GM12865 (cell line): ENCODE measurements at regions not wholly inside any gene's neighbourhood (a gene's known extent, or its start where the extent isn't known, plus 50 kb on each side); places are given as distances from the start of the nearest gene placed in this dataset.

ENCODE experiments used
- DNase-seq: peaks from one replicate; pipeline ENCODE4 v3.0.0; 2010; ENCODE audit warnings: low read depth
- H3K4me3 ChIP-seq: 2 replicates; pipeline ENCODE4 v1.5.1; 2011; ENCODE audit warnings: mild to moderate bottlenecking, low read depth, low read length, control low read depth
- TF ChIP-seq, protein P1 (sequence below): IDR thresholded peaks from 2 replicates; pipeline ENCODE4 v1.5.1; 2011; ENCODE audit warnings: low read length, control low read depth, low read depth, inconsistent platforms; ENCODE audit not compliant: insufficient read depth; ENCODE audit errors: missing control alignments

- DNase-seq = no peak
- no peak overlapping the region for H3K4me3 ChIP-seq
- TF ChIP-seq, protein P1, sequence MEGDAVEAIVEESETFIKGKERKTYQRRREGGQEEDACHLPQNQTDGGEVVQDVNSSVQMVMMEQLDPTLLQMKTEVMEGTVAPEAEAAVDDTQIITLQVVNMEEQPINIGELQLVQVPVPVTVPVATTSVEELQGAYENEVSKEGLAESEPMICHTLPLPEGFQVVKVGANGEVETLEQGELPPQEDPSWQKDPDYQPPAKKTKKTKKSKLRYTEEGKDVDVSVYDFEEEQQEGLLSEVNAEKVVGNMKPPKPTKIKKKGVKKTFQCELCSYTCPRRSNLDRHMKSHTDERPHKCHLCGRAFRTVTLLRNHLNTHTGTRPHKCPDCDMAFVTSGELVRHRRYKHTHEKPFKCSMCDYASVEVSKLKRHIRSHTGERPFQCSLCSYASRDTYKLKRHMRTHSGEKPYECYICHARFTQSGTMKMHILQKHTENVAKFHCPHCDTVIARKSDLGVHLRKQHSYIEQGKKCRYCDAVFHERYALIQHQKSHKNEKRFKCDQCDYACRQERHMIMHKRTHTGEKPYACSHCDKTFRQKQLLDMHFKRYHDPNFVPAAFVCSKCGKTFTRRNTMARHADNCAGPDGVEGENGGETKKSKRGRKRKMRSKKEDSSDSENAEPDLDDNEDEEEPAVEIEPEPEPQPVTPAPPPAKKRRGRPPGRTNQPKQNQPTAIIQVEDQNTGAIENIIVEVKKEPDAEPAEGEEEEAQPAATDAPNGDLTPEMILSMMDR = no peak
Observed at GRCh38 chr4:148589182-148589581, 147.0 kb upstream of the NR3C2 start.

DNA sequence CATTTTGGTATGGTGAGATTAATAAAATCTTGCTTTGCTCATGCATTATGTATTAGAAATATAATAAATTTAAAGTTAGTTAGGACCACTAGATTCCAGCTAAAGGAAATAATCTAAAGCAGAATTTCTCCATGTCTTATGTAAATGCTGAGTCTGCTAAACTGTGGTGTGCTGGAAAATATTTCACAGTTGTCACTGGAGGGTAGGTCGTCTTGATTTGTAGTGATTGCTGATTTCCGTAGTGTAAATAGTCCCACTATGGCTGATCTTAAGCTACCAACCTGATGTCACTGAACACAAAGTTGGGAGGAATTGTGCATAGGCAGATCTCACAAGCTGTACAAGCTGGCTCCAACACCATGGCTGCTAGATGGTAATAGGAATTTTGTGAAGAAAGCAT is 133.4 kb upstream of the NR3C2 start:
- TF ChIP-seq, protein P1 = no peak
- no peak for DNase-seq
- no peak overlapping the region for H3K4me3 ChIP-seq

DNA sequence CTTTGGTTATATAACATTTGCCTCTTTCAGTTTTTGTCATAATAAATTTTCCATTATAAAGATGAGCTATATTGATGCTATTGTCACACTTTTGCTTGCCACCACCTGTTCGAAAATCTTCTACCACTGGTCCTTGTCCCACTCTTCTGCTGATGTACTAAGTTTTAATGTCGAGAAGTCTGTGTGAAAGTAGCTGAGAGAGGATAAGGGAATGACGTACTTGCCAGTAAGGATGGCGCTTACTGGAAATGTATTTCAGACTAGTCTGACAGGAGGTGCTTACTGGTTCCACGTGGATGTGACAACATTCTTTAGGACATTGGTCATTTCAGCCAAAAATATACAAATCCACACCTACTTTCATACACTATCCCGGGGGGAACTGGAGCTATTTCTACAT is 132.7 kb upstream of the NR3C2 start:
- TF ChIP-seq, protein P1 = no peak
- no peak for DNase-seq
- no peak overlapping the region for H3K4me3 ChIP-seq

- TF ChIP-seq, protein P1 = no peak
- no peak overlapping the region for H3K4me3 ChIP-seq
- DNase-seq = no peak
Observed at GRCh38 chr4:148574502-148574901, 132.3 kb upstream of the NR3C2 start.

DNA sequence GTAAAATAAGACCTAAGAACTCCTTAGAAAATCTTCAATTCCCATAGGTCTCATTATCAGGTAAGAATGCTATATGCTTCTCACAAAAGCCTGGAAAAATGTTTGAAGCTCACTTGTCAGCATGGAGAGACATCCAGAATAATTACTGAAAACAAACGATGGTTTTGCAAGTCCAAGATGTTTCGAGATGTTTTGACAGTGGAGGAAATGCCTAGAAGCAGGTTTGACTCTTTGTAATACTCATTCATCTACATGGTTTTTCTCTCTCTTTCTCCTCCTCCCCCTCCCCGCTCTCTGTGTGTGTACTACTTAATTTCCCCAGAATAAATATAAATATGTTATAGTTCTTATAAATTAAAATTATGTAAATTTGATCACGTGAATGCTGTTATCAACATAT is 131.9 kb upstream of the NR3C2 start:
- no peak for DNase-seq
- no peak overlapping the region for H3K4me3 ChIP-seq
- TF ChIP-seq, protein P1 = no peak

DNA sequence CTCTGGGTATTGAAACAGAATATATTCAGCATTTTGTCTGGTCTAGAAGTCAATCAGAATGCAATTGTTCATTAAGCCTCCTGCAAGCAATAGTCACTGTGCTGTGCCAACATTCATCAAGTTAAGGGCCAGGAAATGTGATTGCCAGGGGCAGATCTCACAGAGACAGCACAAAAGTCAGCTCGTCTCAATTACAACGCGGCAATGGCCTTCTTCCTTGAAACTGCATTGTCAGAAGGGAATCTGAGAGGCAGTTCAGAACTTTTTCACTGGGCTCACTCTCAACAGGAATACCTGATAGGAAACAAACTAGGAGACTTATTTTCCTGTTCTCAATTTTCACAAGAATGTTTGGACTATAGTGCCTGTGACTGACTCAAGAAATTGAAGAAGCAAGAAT is 131.1 kb upstream of the NR3C2 start:
- no peak for DNase-seq
- TF ChIP-seq, protein P1 = no peak
- H3K4me3 ChIP-seq = no peak overlapping the region

DNA sequence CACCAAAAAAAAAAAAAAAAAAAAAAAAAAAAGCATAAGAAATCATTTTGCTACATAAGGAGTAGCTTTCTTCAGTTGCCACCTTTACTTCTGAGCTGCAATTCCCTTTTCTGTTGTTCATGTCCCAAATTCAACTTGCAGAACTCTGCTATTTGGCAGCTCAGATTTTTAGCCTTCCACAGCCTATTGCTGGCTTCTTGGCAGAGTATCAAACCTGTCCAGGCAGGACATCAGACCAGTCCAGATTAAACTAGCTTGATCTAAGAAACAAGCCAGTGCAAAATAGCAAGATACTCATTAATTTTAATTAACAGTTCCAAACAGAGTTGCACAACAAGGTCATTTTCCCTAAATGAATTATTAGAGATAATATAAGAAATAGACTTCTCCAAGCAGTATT is 123.6 kb upstream of the NR3C2 start:
- TF ChIP-seq, protein P1 = no peak
- no peak overlapping the region for H3K4me3 ChIP-seq
- no peak for DNase-seq
